ENCODE measurements at regions not wholly inside any gene's neighbourhood (a gene's known extent, or its start where the extent isn't known, plus 50 kb on each side); places are given as distances from the start of the nearest gene placed in this dataset.
"Not testable (repeated sequence)": the region's sequence is repeated elsewhere in the genome, so short reads cannot be mapped to it uniquely, and the experiment has no call there.

- no peak for DNase-seq
These were observed 496.0 kb upstream of the SPTLC3 start for GRCh38 chr20:12512755-12513154.

GRCh38 chr20:12528104-12528503 is 480.7 kb upstream of the SPTLC3 start:
- DNase-seq = no peak

GRCh38 chr20:12528591-12529041 is 480.2 kb upstream of the SPTLC3 start:
- DNase-seq = no peak

GRCh38 chr20:12531626-12532025 is 477.1 kb upstream of the SPTLC3 start:
- DNase-seq = no peak

- no peak for DNase-seq
These were observed 473.5 kb upstream of the SPTLC3 start for GRCh38 chr20:12535316-12535715.

GRCh38 chr20:12535770-12536169 is 473.0 kb upstream of the SPTLC3 start:
- no peak for DNase-seq

- DNase-seq = no peak
These were observed 454.3 kb upstream of the SPTLC3 start for GRCh38 chr20:12554426-12554825.

GRCh38 chr20:12555369-12555768 is 453.4 kb upstream of the SPTLC3 start:
- no peak for DNase-seq

GRCh38 chr20:12555849-12556248 is 452.9 kb upstream of the SPTLC3 start:
- not testable (repeated sequence) for DNase-seq

- DNase-seq = no peak
These were observed 451.5 kb upstream of the SPTLC3 start for GRCh38 chr20:12557224-12557623.

GRCh38 chr20:12564979-12565378 is 443.8 kb upstream of the SPTLC3 start:
- no peak for DNase-seq

GRCh38 chr20:12566596-12566995 is 442.2 kb upstream of the SPTLC3 start:
- DNase-seq = no peak

- DNase-seq = peak; percentile 71 to 80
These were observed 438.4 kb upstream of the SPTLC3 start for GRCh38 chr20:12570371-12570770.

- no peak for DNase-seq
These were observed 435.3 kb upstream of the SPTLC3 start for GRCh38 chr20:12573442-12573841.

GRCh38 chr20:12575352-12576095 is 433.2 kb upstream of the SPTLC3 start:
- DNase-seq = no peak

- DNase-seq = no peak
These were observed 431.6 kb upstream of the SPTLC3 start for GRCh38 chr20:12577213-12577612.

GRCh38 chr20:12581644-12582289 is 427.0 kb upstream of the SPTLC3 start:
- DNase-seq = no peak

- not testable (repeated sequence) for DNase-seq
These were observed 426.1 kb upstream of the SPTLC3 start for GRCh38 chr20:12582710-12583109.

GRCh38 chr20:12591949-12592470 is 416.8 kb upstream of the SPTLC3 start:
- DNase-seq = no peak

- DNase-seq = no peak
These were observed 416.0 kb upstream of the SPTLC3 start for GRCh38 chr20:12592756-12593155.

- DNase-seq = no peak
These were observed 415.4 kb upstream of the SPTLC3 start for GRCh38 chr20:12593342-12593873.

GRCh38 chr20:12594410-12595088 is 414.2 kb upstream of the SPTLC3 start:
- no peak for DNase-seq

GRCh38 chr20:12595841-12596240 is 412.9 kb upstream of the SPTLC3 start:
- no peak for DNase-seq
